HG03442 (cell line): ENCODE measurements at regions not wholly inside any gene's neighbourhood (a gene's known extent, or its start where the extent isn't known, plus 50 kb on each side); places are given as distances from the start of the nearest gene placed in this dataset.
"Not testable (repeated sequence)": the region's sequence is repeated elsewhere in the genome, so short reads cannot be mapped to it uniquely, and the experiment has no call there.

Source experiments
- ATAC-seq: cut with Tn5 transposase; IDR thresholded peaks from one replicate; pipeline ENCODE4 v1.9.1; 2021; ENCODE audit warnings: mild to moderate bottlenecking, moderate library complexity; ENCODE audit not compliant: unreplicated experiment

DNA sequence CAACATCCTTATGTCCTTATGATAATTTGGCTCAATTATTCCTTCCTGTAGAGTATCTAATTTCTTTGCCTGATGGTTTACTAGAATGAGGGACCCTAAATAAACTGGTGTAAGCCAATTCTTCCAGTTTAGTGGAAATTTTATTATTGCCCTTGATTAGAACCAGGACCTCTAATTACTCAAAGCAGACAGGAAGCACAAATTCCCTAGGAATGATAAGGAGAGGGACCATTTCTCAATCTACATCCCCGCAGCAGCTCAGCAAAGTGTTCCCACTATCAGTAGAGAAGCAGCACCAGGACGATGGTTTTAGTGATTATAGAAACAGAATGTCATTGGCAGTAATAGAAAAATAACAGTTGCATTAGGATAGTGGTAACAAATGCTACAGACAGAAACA, 97.1 kb downstream of the PLPPR4 start:
- no peak for ATAC-seq

DNA sequence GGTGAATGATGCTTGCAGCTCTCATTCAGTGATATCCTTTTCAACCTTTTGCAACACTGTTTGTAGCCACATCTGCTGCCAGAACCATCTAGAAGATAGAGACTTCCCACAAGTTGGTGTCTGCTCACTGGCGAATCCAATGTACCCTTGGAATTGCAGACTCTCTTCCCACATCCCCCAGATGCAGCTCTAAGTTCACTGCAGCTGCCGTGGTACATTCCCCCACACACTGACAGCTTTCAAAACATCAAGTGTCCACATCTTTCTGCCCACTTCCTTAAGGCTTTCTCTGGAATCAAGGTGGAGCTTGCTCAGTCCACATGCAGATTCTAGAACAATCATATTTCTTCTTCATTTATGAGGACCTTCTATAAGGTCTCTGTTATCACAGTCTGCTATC, 99.2 kb downstream of the PLPPR4 start:
- ATAC-seq: no peak

DNA sequence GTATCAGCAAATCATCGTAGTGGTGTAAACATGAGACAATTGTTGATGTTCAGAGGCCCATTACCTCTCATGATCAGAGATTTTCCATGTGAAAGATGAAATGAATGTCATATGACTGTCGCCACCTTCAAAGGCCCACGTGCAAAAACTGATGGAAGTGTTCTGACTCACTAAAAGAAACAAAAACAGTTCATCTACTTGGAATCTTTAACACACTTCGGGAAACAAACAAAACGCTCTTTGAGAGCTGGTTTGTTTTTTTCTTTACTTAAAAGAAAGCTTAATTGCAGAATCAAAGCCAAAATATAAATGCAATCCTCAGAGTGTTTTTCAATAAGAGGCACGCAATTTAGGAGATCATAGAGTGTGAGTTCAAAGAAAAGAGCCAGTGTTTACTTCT, 100.8 kb downstream of the PLPPR4 start:
- no peak for ATAC-seq

DNA sequence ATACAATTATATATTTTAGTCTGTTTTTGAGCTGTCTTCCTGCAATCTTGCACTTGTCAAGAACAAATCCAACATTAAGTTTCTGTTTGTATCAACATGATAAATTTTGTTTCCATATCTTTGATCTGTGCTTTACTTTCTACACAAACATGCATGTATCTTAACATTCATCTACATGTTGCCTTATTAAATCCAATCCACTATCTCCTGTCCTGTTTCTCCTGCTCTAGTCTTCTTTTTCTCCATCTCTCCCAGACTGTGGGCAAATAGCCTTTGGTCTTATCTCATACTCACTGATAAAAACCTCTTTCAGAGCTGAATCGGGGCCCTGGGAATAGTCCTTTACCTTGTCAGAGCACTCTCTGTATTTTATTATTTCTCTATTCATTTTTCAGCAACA, 101.3 kb downstream of the PLPPR4 start:
- ATAC-seq: no peak

DNA sequence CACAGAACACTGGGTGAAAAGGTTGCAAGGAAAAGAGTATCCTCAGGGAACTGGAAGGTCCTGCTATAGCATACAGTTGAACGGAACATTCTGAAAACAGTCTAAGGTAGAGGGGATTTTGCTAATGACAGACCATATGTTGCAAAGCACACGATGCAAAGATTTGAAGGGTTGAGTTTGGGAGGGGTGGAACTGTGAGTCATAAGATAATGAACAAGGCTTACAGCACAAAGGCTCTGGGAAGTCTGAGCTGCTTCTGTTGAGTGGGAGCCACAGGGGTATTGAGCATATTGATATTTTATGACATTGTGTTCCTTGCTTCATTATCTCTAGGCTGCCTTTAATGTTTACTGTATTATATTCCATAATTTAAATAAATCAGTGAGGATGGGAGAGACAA, 104.9 kb downstream of the PLPPR4 start:
- no peak for ATAC-seq

DNA sequence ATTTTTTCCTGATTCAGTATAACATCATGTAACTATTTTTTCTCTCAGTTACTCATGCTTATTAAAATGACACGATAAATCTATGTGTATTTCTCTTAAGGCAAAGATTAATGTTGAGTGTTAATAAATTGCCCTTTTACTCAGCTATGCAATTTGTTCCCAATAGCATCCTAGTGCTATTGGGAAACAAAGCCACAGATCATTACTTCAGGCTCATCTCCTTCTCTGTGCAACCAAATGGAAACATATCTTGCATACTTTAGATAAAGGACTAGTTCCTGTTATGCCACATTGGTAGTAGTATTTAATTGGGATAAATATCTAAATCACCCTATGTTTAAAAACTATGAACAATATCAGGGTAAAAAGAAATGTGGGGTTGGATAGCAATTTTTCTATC, 106.2 kb downstream of the PLPPR4 start:
- no peak for ATAC-seq

DNA sequence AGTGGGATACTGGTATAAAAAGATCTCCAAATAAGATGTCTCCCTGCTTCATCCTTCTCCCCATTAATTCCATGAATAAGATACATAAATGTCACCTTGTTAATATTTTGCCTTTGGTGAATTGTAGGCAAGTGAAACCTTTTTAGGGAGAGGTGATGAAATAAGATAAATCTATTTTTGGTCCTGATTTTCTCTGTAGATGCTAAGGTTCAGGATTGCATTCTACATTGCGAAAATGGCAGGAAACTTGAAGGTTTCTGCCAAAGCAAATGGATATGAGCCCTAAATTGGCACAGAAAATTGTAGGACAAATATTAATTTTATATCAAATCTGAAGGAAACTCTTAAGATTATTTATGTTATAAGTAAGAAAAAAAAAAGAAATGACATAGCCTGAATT, 107.1 kb downstream of the PLPPR4 start:
- no peak for ATAC-seq

DNA sequence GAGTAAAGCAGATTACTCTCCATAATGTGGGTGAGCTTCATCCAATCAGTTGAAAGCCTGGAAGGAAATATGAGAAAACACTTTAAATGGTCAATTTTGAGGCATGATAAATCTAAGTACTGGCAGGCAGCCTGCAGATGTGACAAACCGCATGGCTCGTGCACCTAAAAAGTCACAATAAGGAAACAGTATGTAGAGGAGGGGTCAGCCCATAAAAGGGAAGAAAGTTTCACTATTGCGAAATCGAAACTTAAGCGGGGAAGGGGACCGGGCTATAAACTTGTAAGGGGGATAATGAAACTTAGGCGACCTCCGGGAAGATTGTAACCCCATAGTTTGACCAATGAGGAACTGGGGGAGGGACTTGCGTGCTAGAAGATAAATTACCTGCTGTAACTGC, 109.8 kb downstream of the PLPPR4 start:
- ATAC-seq: no peak

DNA sequence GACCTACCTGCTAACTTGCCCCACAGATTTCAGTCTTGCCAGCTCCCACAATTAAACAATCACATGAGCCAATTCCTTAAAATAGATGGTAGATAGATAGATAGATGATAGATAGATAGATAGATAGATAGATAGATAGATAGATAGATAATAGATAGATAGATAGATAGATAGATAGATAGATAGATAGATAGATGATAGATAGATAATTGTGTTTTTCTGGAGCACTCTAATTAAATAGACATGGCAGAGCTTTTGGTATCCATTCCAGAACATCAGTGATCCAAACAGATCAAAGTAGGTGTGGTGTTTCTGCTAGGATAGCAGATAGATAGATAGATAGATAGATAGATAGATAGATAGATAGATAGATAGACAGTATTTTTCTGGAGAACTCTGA, 110.4 kb downstream of the PLPPR4 start:
- not testable (repeated sequence) for ATAC-seq

DNA sequence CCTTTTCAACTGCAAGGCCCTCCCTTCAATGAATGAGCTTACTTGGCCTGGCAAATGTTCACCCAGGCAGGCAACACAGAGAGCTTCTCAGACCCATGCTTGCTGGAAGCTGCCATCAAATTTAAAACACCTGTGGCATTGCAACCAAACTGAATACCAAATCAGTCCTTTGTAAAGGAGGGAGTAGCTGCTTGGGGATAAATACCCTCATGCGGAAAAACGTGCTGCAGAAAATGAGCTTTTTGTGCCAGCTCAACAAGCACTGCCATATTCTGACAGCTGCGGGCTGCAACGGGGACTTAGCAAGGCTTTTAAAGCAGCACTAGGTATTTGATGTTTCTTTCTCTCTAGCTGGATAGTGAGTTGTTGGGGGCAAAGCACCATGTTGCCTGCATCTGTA, 119.7 kb downstream of the PLPPR4 start:
- ATAC-seq: no peak

DNA sequence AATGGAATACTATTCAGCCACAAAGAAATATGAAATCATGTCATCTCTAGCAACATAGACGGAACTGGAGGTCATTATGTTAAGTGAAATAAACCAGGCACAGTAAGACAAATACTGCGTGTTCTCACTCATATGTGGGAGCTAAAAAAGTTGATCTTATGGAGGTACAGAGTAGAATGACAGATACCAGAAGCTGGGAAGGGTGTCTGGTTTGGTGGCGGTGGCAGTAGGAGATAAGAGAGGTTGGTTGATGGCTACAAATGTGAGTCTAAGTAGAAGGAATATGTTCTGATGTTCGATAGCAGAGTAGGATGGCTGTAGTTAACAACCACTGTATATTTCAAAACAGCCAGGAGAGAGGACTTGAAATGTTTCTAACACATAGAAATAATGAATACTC, 121.6 kb downstream of the PLPPR4 start:
- ATAC-seq: no peak

DNA sequence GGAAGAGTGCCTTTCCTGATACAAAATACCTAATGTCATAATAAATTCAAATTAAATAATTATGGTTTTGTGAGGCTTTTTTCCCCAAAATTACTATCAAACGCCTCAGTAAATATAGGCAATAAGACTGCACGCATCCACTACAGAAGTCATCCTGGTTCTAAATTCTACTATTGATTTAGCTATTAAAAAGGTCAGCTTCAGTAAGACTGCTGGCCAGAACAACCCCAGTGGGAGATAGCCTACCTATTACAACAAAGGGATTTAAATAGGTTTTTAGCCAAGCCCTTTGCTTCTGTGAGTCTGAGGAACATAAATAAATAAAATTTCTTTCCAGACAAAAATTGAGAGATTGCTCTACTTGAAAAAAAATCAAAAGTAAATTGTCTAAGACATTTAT, 132.1 kb downstream of the PLPPR4 start:
- ATAC-seq: no peak

DNA sequence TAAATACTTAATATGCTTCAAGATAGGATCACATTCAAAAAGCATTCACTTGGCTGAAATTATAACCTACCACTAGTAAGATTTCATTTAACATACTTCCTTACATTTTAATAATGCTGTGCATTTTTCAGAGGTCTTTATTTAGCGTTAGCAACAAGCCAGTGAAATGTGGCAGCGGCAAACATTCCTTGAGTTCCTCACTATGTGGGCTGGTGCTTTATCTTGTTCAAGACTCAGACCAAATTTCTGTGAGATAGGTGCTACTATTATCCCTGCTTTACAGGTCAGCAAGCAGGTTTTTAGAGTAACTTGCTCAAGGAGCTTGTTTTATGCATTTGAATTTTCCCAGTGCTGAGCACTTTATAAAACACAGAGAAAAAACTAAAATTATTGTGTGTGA, 132.7 kb downstream of the PLPPR4 start:
- no peak for ATAC-seq

DNA sequence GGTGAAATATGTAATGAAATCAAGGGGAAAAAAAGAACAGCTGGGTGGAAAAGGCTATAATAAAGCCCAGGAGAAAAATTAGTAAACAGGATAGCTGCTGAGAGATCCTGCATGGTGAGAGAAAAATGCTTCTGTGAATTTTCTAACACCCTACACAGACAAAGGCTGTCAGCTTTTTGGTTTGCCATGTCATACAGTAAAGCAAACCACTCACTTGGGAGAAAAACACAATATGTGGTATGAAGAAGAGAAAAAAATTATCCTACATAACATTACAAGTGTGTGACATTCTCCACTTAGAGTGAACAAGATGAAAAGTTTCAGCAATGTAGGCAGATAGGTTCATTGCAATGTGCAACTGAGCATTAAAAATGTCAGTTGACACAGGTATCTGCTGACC, 133.6 kb downstream of the PLPPR4 start:
- ATAC-seq: no peak

DNA sequence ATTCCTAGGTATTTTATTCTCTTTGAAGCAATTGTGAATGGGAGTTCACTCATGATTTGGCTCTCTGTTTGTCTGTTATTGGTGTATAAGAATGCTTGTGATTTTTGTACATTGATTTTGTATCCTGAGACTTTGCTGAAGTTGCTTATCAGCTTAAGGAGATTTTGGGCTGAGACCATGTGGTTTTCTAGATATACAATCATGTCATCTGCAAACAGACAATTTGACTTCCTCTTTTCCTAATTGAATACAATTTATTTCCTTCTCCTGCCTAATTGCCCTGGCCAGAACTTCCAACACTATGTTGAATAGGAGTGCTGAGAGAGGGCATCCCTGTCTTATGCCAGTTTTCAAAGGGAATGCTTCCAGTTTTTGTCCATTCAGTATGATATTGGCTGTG, 137.3 kb downstream of the PLPPR4 start:
- ATAC-seq: not testable (repeated sequence)

DNA sequence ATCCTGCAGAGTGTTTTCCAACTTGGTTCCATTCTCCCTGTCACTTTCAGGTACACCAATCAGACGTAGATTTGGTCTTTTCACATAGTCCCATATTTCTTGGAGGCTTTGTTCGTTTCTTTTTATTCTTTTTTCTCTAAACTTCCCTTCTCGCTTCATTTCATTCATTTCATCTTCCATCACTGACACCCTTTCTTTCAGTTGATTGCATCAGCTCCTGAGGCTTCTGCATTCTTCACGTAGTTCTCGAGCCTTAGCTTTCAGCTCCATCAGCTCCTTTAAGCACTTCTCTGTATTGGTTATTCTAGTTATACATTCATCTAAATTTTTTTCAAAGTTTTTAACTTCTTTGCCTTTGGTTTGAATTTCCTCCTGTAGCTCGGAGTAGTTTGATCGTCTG, 140.1 kb downstream of the PLPPR4 start:
- not testable (repeated sequence) for ATAC-seq

DNA sequence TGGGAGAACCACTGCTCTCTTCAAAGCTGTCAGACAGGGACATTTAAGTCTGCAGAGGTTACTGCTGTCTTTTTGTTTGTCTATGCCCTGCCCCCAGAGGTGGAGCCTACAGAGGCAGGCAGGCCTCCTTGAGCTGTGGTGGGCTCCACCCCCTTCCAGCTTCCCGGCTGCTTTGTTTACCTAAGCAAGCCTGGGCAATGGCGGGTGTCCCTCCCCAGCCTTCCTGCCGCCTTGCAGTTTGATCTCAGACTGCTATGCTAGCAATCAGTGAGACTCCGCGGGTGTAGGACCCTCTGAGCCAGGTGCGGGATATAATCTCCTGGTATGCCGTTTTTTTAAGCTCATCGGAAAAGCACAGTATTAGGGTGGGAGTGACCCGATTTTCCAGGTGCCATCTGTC, 141.0 kb downstream of the PLPPR4 start:
- not testable (repeated sequence) for ATAC-seq

DNA sequence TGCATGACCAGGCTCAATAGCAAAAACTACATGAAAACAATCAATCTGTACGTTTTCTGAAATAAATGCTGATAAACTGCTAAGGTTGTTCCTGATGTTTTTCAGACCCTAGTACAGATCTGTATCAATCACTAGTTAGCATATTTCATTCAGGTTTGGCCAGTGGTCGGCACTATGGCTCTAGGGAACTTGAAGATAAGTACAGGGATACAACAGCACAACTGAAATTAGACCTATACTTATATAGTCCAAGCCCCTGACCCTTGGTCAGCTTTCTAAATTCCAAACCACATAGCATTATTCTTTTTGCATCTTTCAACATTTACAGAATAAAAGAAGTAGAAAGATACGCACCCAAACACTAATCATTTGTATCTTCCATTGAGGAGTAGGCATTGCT, 142.7 kb downstream of the PLPPR4 start:
- no peak for ATAC-seq

DNA sequence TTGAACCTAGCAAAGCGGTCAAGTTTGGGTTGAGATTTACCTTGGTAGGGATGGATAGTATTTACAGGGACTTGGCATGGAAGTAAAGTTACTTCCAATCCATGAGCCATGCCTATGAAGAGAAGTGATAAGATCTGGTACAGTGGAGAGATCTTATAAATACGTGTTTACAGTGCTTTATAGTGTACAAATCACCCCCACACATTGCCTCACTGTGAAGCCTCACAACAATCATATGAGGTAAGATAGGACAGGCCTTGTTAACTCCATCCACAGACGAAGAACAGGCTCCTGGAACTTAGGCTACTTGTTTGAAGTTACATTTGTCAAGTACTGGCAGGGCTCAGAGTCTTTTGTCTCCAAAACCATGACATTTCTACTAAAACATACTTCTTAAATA, 159.8 kb downstream of the PLPPR4 start:
- no peak for ATAC-seq

DNA sequence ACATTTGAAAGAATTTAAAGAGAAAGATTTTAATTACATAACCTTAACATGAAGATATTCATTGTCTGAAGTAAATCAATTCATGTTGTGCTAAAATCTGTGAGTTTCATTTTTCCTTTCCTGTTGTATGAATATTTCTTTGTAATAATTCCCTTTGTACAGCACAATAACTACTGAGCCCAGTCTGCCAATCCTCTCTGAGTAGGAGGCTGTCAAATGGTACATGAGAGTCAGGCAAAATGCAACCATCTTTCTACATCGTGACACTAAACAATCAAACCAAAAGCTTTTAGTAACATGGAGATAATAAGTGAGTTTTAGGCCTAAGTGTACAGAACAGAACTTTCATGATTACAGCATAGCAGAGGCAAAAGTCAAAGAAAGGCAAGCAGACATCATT, 165.5 kb downstream of the PLPPR4 start:
- no peak for ATAC-seq

DNA sequence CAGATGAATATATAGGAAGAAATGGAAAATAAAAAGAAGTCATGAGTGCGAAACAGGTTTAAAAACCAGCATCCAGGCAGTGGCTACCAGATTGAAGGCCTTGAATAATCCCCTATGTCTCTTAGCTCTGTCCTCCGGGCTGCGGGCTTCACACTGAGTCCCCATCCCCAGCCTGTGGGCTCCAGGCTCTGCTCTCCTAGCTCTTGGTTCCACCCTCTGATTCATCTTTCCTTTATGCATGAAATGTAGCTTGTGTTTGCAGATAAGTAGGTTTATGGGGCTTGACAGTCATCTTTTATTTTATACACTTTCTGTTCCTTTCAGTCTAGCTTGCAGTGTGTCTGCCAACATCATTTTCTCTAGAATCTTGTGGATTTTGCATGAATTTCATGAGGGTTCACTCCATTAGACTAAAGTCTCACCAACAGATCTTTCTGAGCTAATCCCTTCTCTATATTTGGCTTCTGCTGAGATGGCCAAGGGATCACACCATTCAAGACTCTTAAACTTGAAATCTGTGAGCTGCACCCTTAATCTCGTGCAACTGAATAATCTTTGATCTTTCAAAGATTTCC, 174.5 kb downstream of the PLPPR4 start:
- no peak for ATAC-seq

DNA sequence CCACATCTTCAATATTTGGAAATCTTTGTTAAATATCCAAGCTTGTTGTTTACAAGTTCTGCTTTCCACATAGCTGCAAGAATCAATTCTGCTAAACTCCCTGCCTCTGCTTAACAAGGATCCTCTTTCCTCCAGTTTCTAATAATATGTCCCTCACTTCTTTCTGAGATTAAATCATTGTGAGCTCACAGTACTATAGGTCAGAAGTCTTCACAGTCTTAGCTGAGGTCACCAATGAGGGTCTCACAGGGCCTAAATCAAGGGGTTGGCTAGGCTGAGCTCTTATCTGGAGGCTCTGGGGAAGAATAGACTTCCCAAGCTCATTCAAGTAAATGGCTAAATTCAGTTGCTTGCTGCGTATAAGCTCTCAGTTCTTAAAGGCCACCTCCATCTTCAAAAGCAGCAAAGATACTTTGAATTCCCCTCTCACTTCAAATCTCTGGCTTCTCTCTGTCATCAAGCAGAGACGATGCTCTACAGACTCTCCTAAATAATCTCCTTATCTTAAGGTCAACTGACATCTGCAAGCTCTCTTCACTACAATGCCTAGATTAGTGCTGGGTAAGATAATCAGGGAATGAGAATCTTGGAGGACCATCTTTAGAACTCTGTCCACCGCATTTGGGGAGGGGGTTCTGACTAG, 175.3 kb downstream of the PLPPR4 start:
- ATAC-seq: no peak
